ENCODE measurements at regions not wholly inside any gene's neighbourhood (a gene's known extent, or its start where the extent isn't known, plus 50 kb on each side); places are given as distances from the start of the nearest gene placed in this dataset.

- no peak overlapping the region for H3K27ac Mint-ChIP-seq
- H3K4me3 Mint-ChIP-seq: no peak overlapping the region
- H3K36me3 Mint-ChIP-seq: no peaks in the 10 kb centered on the region
- H3K27me3 Mint-ChIP-seq: no peaks in the 10 kb centered on the region
- no peaks in the 10 kb centered on the region for H3K4me1 Mint-ChIP-seq (ENCODE audit: low read depth)
- peaks cover 8% of the 10 kb centered on the region for H3K9me3 Mint-ChIP-seq (ENCODE audit: low read depth)
Observed at GRCh38 chr6:98443633-98444032, 390.7 kb upstream of the POU3F2 start.

GRCh38 chr6:98452685-98453084, 381.7 kb upstream of the POU3F2 start:
- no peak overlapping the region for H3K4me3 Mint-ChIP-seq
- H3K4me1 Mint-ChIP-seq (ENCODE audit: low read depth): no peaks in the 10 kb centered on the region
- no peaks in the 10 kb centered on the region for H3K27me3 Mint-ChIP-seq
- no peaks in the 10 kb centered on the region for H3K9me3 Mint-ChIP-seq (ENCODE audit: low read depth)
- H3K27ac Mint-ChIP-seq: no peak overlapping the region
- H3K36me3 Mint-ChIP-seq: no peaks in the 10 kb centered on the region

GRCh38 chr6:98454809-98455322, 379.5 kb upstream of the POU3F2 start:
- H3K36me3 Mint-ChIP-seq: no peaks in the 10 kb centered on the region
- no peaks in the 10 kb centered on the region for H3K9me3 Mint-ChIP-seq (ENCODE audit: low read depth)
- no peaks in the 10 kb centered on the region for H3K27me3 Mint-ChIP-seq
- H3K4me3 Mint-ChIP-seq: no peak overlapping the region
- no peak overlapping the region for H3K27ac Mint-ChIP-seq
- no peaks in the 10 kb centered on the region for H3K4me1 Mint-ChIP-seq (ENCODE audit: low read depth)

GRCh38 chr6:98458708-98459107, 375.7 kb upstream of the POU3F2 start:
- Mint-ChIP-seq H3K27ac (no peak overlapping the region), H3K36me3 (no peaks in the 10 kb centered on the region), H3K9me3 (ENCODE audit: low read depth) (no peaks in the 10 kb centered on the region), H3K4me1 (ENCODE audit: low read depth) (no peaks in the 10 kb centered on the region), H3K4me3 (no peak overlapping the region), H3K27me3 (no peaks in the 10 kb centered on the region)

- H3K27ac Mint-ChIP-seq: no peak overlapping the region
- no peak overlapping the region for H3K4me3 Mint-ChIP-seq
- no peaks in the 10 kb centered on the region for H3K9me3 Mint-ChIP-seq (ENCODE audit: low read depth)
- H3K36me3 Mint-ChIP-seq: no peaks in the 10 kb centered on the region
- no peaks in the 10 kb centered on the region for H3K4me1 Mint-ChIP-seq (ENCODE audit: low read depth)
- H3K27me3 Mint-ChIP-seq: no peaks in the 10 kb centered on the region
Observed at GRCh38 chr6:98463038-98464000, 371.1 kb upstream of the POU3F2 start.

GRCh38 chr6:98467091-98467490, 367.3 kb upstream of the POU3F2 start:
- Mint-ChIP-seq H3K27me3 (no peaks in the 10 kb centered on the region), H3K27ac (no peak overlapping the region), H3K9me3 (ENCODE audit: low read depth) (peaks cover 9% of the 10 kb centered on the region), H3K36me3 (no peaks in the 10 kb centered on the region), H3K4me1 (ENCODE audit: low read depth) (no peaks in the 10 kb centered on the region), H3K4me3 (no peak overlapping the region)

- no peak overlapping the region for H3K4me3 Mint-ChIP-seq
- H3K27ac Mint-ChIP-seq: no peak overlapping the region
- H3K9me3 Mint-ChIP-seq (ENCODE audit: low read depth): peaks cover 9% of the 10 kb centered on the region
- H3K4me1 Mint-ChIP-seq (ENCODE audit: low read depth): no peaks in the 10 kb centered on the region
- no peaks in the 10 kb centered on the region for H3K27me3 Mint-ChIP-seq
- H3K36me3 Mint-ChIP-seq: no peaks in the 10 kb centered on the region
Observed at GRCh38 chr6:98467902-98468301, 366.5 kb upstream of the POU3F2 start.

GRCh38 chr6:98469141-98469540, 365.2 kb upstream of the POU3F2 start:
- Mint-ChIP-seq H3K4me1 (ENCODE audit: low read depth) (no peaks in the 10 kb centered on the region), H3K27ac (no peak overlapping the region), H3K9me3 (ENCODE audit: low read depth) (peaks cover 12% of the 10 kb centered on the region), H3K27me3 (no peaks in the 10 kb centered on the region), H3K36me3 (no peaks in the 10 kb centered on the region), H3K4me3 (no peak overlapping the region)

GRCh38 chr6:98470821-98471220, 363.6 kb upstream of the POU3F2 start:
- Mint-ChIP-seq H3K9me3 (ENCODE audit: low read depth) (peaks cover 12% of the 10 kb centered on the region), H3K4me3 (no peak overlapping the region), H3K4me1 (ENCODE audit: low read depth) (no peaks in the 10 kb centered on the region), H3K27me3 (no peaks in the 10 kb centered on the region), H3K27ac (no peak overlapping the region), H3K36me3 (no peaks in the 10 kb centered on the region)

GRCh38 chr6:98471444-98471843, 362.9 kb upstream of the POU3F2 start:
- Mint-ChIP-seq H3K36me3 (no peaks in the 10 kb centered on the region), H3K27ac (no peak overlapping the region), H3K27me3 (no peaks in the 10 kb centered on the region), H3K9me3 (ENCODE audit: low read depth) (peaks cover 12% of the 10 kb centered on the region), H3K4me1 (ENCODE audit: low read depth) (no peaks in the 10 kb centered on the region), H3K4me3 (no peak overlapping the region)

- no peaks in the 10 kb centered on the region for H3K27me3 Mint-ChIP-seq
- H3K36me3 Mint-ChIP-seq: no peaks in the 10 kb centered on the region
- no peaks in the 10 kb centered on the region for H3K4me1 Mint-ChIP-seq (ENCODE audit: low read depth)
- no peak overlapping the region for H3K27ac Mint-ChIP-seq
- H3K4me3 Mint-ChIP-seq: no peak overlapping the region
- peaks cover 14% of the 10 kb centered on the region for H3K9me3 Mint-ChIP-seq (ENCODE audit: low read depth)
Observed at GRCh38 chr6:98477231-98477630, 357.1 kb upstream of the POU3F2 start.

GRCh38 chr6:98484696-98485095, 349.7 kb upstream of the POU3F2 start:
- Mint-ChIP-seq H3K27me3 (no peaks in the 10 kb centered on the region), H3K9me3 (ENCODE audit: low read depth) (peaks cover 9% of the 10 kb centered on the region), H3K36me3 (no peaks in the 10 kb centered on the region), H3K4me3 (no peak overlapping the region), H3K27ac (no peak overlapping the region), H3K4me1 (ENCODE audit: low read depth) (no peaks in the 10 kb centered on the region)

GRCh38 chr6:98485593-98485992, 348.8 kb upstream of the POU3F2 start:
- H3K4me1 Mint-ChIP-seq (ENCODE audit: low read depth): no peaks in the 10 kb centered on the region
- H3K4me3 Mint-ChIP-seq: no peak overlapping the region
- peaks cover under 1% of the 10 kb centered on the region for H3K9me3 Mint-ChIP-seq (ENCODE audit: low read depth)
- no peaks in the 10 kb centered on the region for H3K36me3 Mint-ChIP-seq
- H3K27ac Mint-ChIP-seq: no peak overlapping the region
- no peaks in the 10 kb centered on the region for H3K27me3 Mint-ChIP-seq

GRCh38 chr6:98486057-98486456, 348.3 kb upstream of the POU3F2 start:
- Mint-ChIP-seq H3K4me3 (no peak overlapping the region), H3K27ac (no peak overlapping the region), H3K36me3 (no peaks in the 10 kb centered on the region), H3K9me3 (ENCODE audit: low read depth) (no peaks in the 10 kb centered on the region), H3K4me1 (ENCODE audit: low read depth) (no peaks in the 10 kb centered on the region), H3K27me3 (no peaks in the 10 kb centered on the region)

GRCh38 chr6:98487612-98488011, 346.8 kb upstream of the POU3F2 start:
- Mint-ChIP-seq H3K27me3 (no peaks in the 10 kb centered on the region), H3K36me3 (no peaks in the 10 kb centered on the region), H3K9me3 (ENCODE audit: low read depth) (no peaks in the 10 kb centered on the region), H3K4me1 (ENCODE audit: low read depth) (no peaks in the 10 kb centered on the region), H3K27ac (no peak overlapping the region), H3K4me3 (no peak overlapping the region)

Data from activated naive CD8-positive, alpha-beta T cell (primary cell).